ENCODE measurements at regions not wholly inside any gene's neighbourhood (a gene's known extent, or its start where the extent isn't known, plus 50 kb on each side); places are given as distances from the start of the nearest gene placed in this dataset.
A peak's percentile ranks its signal among the peaks of the same experiment; 100 is the strongest.
"Not testable (repeated sequence)": the region's sequence is repeated elsewhere in the genome, so short reads cannot be mapped to it uniquely, and the experiment has no call there.

GRCh38 chr2:2664989-2665833 is 334.1 kb upstream of the MYT1L start:
- peak; percentile 14 to 17 for DNase-seq (ENCODE audit: low read depth in 2 of 2)

DNA sequence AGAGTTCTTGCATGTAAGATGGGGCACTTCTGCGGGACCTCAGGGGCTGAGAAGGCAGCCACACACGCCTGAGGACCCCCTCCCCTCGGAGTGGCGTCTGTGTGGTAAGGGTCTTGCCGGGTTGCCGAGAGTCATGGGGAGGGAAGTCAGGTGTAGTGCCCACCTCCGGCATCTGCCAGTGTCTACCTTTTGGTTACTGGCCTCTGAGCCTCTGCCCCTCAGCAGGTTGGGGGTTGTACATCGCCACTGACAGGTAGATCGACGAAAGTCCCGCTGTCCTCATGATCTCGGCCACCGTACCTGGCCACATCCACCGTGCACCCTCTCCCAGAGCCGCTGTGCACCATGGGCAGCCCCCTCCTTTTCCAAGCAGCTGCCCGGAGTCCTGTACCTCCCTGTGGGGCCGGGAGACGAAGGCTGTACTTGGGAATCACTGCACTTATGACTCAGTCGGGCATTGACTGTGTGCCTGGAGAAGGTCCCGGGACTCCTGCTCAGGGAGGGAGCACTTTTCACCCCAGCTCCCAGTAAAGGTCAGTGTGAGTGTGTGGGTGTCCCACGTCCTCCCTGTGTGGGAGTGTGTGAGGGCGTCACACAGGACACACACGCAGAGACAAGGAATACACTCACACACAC is 332.4 kb upstream of the MYT1L start:
- DNase-seq (ENCODE audit: low read depth in 2 of 2), result no peak

GRCh38 chr2:2662847-2663356 is 331.8 kb upstream of the MYT1L start:
- no peak for DNase-seq (ENCODE audit: low read depth in 2 of 2)

- no peak for DNase-seq (ENCODE audit: low read depth in 2 of 2)
Observed at GRCh38 chr2:2662037-2662846, 331.2 kb upstream of the MYT1L start.

- no peak for DNase-seq (ENCODE audit: low read depth in 2 of 2)
Observed at GRCh38 chr2:2660789-2661355, 329.8 kb upstream of the MYT1L start.

DNA sequence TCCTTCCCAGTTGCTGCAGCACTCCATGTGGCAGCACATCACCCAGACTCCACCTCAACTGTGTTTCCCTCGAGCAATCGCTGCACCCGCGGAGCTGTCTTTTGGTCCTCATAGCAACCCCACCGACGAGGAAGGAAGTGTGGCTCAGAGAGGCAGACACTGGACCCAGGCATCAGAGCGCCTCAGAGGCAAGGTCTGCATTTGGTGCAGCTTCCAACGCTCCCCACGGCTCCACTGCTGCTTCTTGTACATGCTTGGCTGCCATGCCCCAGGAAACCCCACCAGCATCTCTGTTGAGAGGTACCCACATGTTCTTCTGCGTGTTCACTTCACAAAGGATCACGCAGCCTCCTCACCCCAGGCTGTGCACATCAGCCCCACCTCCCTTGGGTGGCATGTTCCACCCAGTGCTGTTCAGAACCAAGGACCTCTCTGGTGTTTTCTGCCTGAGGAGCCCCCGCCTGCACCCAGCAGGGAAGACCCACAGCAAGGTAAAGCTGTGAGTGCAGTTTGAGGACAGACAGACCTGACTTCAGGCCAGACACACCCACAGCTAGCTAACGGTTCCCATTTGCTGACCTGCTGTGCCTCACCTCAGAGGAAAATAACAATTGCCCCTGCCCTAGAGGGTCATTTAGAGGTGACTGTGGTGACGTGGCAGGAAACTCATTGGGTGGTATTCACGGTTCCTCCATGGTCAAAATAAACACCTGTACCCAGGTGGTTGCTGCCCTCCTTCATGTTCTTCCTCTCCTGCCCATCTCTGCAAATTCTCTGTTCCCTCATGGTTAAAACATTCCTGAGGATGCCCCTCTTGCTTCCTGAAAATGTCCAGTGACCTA is 326.3 kb upstream of the MYT1L start:
- no peak for DNase-seq (ENCODE audit: low read depth in 2 of 2)

DNA sequence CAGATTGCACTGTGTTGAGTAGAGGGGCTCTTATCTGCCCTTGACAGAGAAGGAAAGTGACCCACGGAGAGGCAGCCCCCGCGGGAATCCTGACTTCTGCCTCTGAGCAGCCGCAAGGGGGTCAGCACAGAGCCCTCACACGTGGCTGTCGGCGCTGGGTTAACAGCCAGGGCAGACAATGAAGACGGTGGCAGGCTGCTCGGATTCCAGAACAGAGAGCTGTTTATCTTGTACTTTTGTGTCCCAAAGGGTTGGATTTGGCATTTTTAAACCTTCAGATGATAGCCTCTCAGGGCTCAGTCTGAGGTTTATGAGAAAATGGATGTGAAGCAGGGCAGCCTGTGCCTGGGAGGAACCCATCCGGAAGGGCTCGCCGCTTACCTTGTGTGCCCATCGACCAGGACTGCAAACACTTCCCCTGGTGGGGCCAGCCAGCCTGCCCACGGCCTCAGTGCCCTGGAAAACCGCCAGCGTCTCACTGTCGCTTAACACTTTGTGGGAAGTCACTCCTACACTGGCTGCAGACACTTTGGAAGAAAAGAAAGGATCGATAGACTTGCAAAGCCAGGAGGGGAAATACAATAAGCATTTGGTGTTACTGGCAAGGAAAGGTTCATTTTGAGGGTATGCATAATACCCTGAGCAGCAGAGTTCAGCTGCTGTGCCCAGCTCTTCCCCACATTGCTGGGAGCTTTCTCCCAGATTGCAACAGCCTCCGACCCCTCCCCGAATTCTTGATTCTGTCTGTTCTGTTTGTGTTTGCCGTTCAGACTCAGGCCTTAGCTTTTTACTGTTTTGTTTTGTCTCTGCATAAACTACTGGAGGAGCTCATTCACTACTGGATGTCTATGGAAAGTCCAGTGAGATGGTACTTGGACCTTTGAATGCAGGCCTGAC is 325.3 kb upstream of the MYT1L start:
- no peak for DNase-seq (ENCODE audit: low read depth in 2 of 2)

DNA sequence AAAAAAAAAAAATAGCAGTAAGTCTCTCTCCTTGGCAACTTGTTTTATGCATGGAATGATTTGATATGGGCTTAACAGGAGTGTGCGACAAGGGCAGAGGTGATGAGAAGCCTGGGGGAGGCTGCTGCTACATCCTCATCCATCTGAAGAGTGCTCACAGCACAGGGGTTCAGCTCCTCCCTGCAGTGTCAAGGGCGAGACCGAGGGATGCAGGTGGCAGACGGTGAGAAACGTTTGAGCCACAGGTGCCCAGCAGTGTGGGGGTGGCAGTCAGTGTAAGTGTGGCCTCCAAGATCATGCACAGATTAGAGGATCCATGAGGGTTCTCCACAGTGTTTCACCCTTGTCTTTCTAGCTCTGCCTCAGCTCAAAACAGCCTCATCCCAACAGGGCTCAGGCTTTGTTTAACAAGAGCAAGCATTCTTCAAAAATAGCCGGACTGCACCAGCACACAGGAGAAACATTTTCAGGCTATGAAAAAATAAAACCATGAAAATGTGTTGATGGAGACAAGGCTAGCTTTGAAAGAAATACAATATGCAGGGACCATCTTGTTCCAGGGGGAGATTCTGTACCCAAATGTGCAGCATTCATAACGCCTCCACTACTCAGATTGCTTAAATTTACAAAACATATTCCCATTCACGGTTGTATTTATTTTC is 324.5 kb upstream of the MYT1L start:
- DNase-seq (ENCODE audit: low read depth in 2 of 2), result no peak

DNA sequence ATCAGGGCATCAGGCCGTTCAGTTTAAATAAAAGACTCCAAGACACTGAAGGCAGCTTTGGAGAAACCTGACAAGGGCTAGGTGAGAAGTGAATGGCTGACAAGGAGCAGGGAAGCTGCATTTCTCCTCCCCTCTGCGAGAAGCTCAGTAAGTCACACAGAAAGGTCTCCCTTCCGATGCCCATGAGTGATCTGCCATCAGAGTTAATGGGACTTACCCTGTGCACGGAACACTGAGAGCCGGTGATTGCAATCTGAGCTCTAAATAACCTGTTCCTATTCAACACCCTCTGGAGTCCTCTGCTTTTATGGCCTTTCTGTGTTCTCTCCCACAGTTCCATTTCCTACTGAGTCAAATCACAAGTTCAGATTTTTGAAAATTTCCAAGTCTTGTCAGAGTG is 322.2 kb upstream of the MYT1L start:
- no peak for DNase-seq (ENCODE audit: low read depth in 2 of 2)

DNA sequence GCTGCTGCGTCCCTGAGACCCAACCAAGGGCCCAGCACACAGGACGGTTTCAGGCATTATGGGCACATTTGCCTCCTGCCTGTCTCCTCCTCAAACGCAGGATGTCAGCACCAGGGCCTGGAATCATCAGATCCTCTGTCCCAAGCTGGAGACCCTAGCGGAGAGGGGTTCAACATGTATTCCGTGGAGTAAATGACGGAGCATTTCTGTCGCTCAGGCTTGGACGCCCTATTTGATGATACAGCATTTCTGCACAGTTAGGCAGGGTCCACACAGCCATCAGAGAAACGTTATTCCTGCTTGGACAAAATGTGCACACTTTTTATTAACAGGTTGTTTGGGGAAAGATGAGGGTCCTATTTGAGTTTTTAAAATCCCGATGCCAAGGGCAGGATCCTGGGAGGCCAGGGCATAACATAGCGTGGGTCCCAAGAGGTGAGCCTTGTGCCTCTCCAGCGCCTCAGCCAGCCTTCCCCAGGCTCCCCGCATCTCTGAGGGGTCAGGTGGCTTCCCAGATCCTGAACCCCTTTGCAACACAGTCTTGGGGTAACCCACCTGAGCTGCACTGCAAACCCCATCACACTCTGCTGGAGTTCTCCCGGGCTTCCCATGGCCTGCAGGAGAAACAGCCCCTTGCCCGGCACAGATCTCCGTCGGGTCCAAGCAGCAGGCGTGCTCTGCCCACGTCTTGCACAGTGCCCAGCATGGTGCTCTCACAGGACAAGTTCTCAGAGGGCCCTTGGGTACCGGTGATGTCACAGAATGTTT is 319.7 kb upstream of the MYT1L start:
- DNase-seq (ENCODE audit: low read depth in 2 of 2), result no peak

GRCh38 chr2:2649109-2650072 is 318.3 kb upstream of the MYT1L start:
- DNase-seq (ENCODE audit: low read depth in 2 of 2), result no peak

DNA sequence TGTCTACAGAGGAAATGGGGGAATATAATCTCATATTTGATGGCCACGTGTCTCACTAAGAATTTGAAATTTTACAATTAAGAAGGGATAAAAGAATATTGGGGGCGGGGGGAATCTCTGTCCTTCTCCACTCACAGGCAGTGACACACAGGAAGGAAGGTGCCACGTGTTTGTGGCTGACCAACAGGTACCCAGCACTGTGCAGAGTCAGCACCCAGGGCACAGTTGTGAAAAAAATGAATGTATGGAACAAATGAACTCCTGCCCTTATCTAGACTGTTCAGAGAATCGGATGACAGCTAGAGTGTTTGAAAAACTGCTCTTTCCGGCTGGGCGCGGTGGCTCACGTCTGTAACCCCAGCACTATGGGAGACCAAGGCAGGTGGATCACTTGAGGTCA is 317.0 kb upstream of the MYT1L start:
- no peak for DNase-seq (ENCODE audit: low read depth in 2 of 2)

DNA sequence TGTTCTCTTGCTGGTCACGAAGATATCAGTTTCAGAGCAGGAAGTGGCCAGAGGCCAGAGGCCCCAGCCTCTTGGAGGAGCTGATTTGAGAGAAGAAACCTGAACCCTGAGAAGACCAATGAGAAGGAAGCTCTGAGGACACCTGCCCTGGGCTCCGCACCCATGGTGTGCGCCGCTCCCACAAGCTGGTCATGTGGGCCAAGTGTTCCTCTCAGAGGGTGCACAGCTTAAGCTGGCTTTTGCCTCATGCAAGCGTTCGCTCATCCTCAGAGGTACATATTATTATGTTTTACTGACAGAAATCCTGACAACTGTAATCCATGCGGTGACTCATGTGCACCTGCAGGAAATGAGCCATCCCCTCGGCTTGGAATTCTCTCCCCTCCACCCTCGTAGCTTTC is 316.1 kb upstream of the MYT1L start:
- no peak for DNase-seq (ENCODE audit: low read depth in 2 of 2)

DNA sequence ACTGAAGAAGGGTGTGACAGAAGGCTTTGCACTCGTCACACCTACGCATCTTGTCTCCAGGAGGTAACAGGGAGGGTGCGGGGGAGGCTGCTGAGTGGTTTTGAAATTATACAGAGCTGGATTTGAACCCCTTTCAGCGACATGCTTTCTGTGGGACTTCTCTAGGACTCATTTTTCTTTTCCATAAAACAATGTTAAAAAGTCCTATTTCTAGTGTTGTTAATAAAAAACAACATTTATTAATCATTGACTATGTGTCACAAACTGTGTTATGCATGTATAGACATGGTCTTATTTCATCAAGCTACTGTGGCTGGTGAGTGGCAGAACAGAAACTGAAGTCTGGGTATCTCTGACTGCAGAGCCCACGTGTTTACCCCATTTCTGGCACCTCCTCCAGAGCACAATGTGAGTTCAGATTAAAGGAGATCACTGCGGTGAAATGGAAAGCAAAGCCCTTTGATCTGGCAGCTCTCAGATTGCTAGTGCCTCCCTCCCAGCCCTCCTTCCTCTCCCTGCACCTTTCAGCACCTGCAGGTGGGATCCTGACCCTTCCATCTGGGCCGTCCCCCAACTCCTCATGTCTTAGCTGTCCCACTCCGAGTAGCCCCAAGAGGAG is 315.5 kb upstream of the MYT1L start:
- DNase-seq (ENCODE audit: low read depth in 2 of 2), result no peak

DNA sequence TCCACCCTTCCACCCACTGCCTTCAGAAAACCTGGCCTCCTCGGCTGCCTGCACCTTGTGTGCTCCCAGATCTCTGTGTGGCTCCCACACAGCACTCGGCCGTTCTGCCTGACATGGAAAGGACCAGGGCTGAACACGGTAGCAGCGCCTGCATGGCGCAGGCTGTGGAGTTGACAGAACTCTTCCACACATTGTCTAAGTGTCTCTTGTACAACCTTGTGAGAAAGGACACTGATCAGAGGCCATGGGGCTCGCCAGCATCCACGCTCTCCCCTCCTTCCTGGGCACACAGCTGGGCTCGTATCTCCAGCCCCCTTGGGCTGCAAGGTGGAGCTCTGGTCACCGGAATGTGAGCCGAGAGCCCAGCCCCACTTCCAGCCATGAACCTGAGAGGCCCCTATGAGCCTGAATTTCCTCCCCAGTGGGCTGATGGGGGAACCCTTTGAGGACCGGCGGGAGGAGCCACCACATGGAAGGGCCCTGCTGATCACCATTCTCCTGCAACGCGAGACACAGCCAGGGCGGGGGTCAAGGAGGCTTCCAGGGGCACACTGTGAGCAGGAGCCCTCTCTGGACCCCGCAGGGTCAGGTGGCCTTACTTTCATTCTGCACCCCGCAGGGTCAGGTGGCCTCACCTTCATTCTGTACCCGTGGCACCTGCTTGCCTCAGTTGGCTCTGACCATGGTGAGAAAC is 314.2 kb upstream of the MYT1L start:
- DNase-seq (ENCODE audit: low read depth in 2 of 2), result no peak

GRCh38 chr2:2644751-2645150 is 313.7 kb upstream of the MYT1L start:
- not testable (repeated sequence) for DNase-seq (ENCODE audit: low read depth in 2 of 2)
